Forelimb muscle (tissue), 1 donor: ENCODE measurements at regions not wholly inside any gene's neighbourhood (a gene's known extent, or its start where the extent isn't known, plus 50 kb on each side); places are given as distances from the start of the nearest gene placed in this dataset.

Experiments
- DNase-seq: peaks from one replicate; pipeline ENCODE4 v3.0.0-alpha.2; 2013; ENCODE audit warnings: low read depth

DNA sequence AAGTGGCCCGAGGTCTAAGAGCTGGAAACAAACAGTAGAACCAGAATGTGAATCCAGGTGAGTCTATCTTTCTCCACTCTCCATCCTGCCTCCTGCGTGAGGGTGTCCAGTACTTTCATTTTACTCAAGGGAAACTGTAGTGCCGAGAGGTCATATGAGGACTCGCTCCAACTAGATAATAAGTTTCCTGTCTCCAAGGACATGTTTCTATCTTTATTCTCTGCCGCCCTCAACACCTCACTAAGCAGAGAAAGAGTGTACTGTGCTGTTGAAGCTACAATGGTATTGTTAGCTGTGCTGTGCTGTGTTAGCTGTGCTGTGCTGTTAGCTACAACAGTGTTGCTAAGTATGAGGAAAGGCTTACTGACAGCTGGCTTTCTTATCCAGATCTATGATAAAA is 137.9 kb upstream of the COL8A1 start:
- DNase-seq = no peak

DNA sequence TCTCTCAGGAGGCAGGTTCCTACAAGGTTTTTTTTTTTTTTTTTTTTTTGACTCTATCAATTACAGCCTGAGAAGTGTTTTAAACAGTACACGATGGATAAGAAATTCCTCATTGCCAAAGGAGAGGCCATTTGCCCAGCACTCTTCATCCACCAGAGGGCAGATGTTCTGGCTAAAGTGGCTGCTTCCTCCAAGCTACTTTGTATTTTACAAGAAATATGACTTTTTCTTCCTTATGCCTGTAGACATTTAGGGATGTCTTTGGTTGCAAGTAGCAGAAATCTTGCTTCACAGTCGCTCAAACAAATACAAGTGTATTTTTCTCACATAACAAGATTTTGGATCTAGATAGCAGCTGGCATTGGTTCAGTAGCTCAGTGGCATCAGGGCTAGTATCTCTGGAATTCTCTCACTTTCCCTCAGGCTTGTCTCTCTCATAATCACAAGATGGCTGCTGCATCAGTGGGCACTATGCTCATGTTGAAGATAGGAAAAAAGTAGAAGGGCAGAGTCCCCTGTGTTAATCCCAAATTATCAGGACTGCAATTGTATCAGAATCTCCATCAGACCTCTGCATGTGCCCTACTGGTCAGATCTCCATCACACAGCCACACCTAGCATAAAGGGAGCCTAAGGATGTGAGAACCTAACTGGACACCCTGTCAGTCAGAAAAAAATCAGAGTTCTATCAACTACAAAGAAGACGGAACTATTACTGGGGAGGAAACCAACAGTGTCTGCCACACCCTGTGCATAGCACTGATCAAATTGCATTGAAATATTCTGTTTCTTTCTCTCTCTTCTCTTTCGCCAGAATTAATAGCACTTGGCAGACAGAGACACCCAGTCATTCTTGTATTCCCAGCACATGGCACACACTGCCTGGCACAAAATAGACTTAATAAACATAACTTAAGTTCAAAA is 138.9 kb upstream of the COL8A1 start:
- no peak for DNase-seq

DNA sequence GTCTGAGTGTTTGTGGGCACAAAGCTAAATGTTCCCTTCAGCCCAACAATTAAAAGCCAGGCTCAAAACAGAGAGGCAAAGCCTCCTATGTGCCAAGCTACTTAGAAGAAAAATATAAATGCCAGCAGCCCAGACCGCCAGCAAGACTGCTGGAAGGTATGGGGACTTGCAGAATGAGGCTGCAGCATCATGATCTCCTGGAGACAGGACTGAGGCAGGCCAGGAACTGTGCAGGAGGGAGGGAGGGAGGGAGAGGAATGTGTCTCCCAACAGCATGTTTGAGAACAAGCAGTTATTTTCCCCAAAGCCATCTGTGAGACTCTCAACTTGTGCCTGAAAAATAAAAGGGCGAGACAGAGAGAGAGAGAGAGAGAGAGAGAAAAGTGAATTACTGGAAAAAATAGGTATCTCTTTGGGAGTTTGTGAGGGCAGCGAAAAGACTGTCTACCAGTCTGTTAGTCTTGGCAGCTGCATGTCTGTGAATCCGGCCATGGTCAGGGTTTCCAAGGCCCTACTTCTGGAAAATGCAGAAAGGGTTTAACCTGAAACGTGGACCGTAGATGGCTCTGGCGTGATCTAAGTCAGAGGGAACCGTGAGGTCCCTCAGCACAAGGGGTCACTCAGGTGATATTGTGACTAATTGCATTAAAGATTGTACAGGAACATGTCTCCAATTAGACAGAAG is 139.7 kb upstream of the COL8A1 start:
- DNase-seq = no peak

DNA sequence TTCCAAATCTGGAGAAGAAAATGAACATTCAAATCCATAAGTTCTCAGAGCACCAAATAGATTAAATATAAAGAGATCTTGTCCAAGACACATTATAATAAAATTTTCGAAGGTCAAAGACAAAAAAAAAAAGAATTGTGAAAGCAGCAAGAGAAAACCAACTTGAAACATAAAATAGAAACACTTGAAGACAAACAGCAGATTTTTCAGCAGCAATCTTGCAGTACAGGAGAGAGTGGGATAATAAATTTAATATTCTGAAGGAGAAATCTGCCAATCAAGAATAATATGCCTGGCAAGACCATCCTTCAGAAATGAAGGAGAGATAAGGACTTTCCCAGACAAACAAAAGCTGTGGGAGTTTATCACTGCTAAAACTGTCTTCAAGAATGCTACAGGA is 150.5 kb upstream of the COL8A1 start:
- no peak for DNase-seq

DNA sequence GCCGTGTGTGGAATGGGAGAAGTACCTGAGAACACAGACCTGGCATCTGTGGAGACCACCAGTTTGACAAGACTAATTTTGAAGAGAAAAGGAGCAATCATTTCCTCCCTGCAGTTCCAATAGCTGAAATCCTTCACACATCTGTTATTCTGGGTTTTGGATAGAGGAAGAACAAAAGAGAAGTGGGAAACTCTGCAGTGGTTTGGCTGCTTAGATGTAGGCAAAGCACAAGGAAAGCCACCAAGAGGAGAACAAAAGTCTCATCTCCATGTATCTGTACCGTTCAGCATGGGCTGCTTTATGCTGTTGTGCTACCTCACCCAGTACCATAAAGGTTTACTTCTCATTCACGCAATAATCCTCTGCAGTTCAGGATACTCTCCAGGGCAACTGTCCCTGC is 153.1 kb upstream of the COL8A1 start:
- DNase-seq = no peak

DNA sequence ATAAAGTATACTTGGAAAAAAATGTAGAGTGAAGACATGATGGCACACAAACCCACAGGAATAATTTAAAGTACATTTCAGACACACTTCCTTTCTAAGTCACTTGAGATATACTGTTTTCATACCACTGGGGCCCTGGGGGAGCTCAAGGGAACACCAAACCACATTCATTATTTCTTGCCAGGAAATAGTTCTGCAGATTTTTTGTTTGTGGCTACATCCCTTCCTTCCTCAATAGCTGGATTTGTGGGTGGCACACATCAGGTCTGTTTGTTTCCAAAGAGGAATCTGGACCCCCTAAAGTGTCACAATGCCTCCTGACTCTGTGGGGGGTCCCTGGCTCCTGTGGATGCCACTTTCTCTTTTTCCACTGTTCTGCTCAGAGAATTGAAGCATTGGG is 153.5 kb upstream of the COL8A1 start:
- no peak for DNase-seq

DNA sequence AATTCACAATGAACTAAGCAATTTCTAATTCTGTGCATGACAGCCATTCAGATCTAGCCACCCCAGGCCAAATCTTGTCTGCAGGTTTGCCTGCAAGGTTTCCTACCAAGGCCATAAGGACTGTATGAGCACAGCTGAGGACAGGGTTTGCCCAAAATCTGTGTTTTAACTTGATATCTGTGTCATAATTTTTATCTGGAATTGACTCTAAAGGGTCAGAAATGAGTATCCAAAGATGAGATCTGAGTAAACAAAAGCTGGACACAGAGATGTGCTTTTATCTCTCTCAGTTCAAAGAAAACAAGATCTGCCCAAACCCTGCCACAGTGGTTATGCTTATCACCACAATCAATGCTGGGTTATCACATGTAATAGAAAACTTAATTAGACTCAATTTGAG is 154.6 kb upstream of the COL8A1 start:
- DNase-seq = no peak

DNA sequence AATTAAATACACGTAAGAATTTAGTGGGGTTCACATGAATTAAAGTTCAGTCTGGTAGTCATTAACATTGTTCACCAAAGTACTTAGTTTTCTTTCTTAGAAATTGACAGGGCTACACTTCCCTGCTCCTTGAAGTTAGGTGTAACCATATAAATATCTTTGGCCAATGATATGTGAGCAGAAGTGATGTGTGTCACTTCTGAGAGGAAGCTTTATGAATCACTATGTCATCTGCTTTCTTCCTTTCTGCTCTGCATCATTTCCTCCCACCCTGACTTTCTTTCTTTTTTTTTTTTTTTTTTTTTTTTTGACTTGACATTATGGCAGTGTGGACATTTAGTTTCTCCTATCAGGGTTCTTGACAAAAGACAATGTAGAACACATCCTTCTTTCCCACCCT is 156.2 kb upstream of the COL8A1 start:
- no peak for DNase-seq

DNA sequence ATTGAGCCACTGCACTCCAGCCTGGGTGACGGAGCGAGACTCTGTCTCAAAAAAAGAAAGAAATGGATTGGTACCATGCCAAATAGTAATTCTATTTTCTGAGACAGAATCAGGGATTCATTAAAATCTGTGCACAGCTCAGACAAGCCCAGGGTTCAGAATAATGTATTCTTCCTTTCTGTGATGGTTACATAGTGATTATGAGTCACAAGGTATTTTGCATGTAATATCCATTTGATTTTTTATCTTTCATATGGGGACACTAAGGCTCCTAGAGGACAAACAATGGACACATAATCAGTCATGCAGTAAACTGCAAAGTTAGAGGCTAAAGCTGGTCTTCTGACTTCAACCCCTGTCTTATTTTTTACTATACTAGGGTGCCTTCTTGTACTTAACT is 156.8 kb upstream of the COL8A1 start:
- DNase-seq = no peak

DNA sequence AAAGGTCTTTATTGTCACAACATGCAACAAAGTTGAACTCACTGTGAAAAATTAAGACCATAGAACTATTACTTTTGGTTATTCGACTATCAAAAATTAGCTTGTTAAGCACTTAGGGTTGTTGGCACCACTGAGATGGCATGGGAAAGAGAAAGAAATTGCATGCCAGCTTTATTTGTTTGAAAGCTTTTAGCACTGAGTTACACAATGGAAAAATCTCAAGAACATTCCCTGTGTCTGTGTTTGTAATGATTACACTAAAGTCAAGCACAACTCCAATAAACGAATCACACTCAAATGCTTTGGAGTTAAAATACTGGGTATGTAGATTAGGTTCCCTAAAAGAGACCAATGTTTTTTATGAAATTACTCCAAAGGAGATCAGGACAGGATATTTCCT is 158.6 kb upstream of the COL8A1 start:
- DNase-seq = no peak

DNA sequence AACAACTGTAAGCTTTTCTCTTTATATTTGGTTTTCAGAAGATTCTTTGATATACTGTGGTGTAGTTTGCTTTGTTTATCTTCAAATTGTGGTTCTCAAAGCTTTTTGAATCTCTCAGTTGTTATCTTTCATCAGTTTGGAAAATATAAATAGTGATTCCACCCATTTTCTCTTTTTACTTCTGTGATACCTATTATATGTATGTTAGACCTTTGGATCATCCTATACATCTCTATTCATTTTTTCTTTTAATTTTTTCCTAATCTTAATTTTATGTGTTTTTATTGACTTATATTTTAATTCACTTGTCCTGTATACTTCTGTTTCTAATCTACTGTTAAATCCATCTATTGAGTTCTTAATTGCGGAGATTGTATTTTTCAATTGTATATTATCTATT is 160.7 kb upstream of the COL8A1 start:
- no peak for DNase-seq

DNA sequence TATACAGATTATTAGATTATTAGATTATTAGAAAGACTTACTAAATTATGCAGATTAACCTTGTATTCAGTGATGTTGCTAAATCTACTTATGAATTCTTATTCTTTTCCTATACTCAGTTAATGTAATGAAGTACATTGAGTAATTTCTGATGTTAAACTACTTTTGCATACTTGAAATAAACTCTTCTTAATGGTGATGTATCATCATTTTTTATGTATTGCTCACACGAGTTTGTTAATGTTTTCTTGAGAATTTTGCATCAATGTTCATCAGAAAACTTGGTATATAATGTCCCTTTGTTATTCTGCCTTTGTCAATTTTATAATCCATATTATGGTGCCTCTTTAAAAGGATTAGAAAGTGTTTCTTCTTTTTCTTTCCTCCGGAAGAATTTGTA is 163.2 kb upstream of the COL8A1 start:
- no peak for DNase-seq

DNA sequence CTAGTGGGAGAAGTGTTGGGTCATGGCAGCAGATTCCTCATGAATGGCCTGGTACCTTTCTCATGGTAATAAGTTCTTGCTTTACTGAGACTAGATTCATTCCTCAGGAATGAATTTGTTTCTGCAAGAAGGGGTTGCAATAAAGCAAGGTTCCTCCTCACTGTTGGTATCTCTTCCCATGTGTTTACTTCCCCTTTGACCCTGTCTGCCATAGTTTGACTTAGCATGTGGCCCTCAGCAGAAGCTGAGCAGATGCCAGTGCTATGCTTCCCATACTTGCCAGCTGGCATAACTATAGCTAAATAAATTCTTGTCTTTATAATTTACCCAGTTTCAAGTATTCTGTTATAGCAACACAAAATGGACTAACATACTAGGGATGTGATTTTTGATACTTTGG is 163.6 kb upstream of the COL8A1 start:
- DNase-seq = no peak

DNA sequence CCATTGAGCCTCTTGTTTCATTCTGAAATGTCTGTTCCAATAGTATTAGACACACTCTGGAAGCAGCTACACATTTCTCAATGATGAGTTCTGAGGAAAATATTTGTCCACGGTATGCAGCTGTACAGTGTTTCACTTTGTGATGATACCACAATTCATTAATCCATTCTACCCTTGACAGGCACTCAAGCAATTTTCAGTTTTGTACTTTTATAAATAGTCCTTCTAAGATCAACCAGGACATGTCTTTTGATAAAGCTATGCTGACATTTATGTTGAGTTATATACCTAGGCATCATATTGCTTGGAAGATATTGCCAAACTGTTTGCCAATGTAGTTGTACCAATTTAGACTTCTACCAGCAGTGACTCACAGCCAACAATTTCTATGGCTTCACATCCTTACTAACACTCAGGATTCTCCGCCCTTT is 165.1 kb upstream of the COL8A1 start:
- DNase-seq = no peak

DNA sequence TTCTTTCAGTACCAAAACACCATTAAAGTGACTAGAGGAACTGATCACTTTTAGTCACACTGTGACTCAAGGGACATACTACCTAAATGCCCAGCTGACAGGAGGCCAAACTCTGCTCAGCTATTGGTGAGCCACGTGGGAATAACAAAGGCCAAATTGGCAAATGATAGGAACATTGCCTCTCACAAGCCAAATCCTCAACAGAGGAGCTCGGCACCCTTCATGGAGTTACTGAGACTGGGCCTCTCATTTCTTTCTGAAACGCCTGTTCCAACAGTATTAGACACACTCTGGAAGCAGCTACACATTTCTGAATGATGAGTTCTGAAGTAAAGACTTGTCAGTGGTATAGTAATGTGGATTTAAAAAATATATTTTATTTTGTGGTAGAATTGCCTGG is 166.0 kb upstream of the COL8A1 start:
- DNase-seq = no peak

DNA sequence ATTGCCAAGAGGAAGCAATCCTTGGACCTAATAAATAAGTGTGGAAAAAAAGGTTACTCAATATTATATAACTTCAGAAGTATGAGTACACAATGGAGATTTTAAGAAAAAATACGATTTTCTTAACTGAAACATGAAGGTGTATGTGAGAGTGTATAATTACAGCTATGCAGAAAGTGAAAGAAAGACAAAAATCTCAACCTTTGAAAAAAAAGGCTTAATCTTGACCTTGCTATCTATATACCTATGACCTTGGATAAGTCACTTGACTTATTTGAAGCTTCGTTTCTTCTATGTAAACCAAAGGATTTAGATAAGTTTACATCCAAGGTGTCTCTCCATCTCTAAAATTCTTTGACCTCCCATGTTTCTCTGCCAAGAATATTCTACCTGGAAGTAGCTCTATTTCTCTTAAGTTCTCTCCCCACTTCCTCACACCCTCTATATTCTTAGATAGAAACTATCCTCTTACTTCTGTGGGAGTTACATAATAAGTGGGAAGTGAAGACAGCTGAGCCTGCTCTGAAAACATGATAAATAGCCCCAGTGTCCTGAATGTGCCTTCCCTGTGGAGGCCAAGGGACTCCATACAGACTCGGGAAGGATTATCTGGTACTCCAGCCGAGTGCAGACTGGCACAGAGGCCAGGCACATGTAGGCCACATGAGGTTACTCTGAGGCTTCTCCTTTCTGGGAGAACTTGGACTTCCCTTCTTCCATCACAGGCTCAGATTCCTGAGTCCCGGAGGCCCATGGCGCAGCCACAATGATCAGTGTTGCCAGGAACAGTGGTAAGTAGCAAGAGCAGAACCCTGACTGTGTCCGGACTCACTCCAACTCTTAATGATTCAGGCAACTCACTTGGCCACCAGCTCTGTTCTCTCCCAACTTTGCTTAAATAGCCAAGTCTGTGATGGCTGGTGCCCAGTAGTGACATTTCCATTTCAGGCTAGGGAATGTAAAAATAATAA is 166.8 kb upstream of the COL8A1 start:
- DNase-seq = no peak

DNA sequence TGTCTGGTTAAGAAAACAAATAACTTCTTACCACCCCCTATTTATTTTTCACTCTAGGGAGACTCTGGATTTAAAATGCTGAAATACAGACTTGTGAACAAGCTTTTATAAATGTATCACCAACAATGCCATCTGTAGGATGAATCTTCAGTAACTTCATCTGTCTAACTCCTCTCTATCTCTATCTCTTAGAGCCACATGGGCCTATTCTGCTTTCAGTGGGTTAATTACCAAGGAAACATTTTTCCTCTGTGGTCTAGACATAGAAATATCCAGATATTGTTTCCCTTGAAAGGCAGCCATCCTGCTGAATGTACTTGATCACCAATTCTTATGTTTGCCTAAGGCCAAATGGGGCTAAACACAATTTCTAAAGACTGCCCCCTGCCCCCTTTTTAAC is 167.6 kb upstream of the COL8A1 start:
- no peak for DNase-seq

DNA sequence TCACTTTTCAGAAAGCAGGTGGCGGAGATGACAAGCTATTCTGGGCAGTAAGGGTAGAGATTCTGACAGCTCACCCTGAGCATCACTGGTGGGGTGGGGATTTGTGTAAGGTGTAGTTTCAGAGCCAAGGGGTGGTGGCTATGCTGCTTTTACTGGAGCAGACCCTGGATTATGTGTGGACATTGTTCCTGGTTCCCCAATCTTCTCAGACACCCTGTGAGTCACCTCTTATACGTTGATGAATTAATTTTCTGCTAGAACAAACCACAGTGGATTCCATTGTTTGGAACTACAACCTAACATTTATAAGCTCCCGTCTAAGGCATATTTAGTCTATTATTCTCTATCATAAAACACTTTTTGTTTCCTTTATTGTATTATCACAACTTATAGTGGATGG is 169.5 kb upstream of the COL8A1 start:
- no peak for DNase-seq

DNA sequence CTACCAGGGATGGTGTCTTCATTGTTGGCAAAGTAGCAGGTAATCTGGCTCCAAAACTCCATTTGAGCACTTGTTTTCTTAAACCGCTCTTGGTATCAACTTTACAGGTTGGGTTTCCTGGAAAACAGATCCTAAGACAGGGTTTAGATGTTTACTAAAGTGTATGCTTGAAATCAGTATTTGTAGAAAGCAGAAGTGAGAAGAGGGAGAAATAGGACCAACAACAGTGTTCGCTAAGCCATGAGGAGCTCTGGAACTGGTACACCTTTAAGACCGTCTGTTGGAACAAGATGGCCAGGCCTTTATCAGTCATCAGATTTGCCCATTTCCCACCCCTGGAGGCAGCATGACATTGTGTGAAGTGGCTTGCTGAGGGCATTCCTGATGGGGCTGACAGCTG is 171.0 kb upstream of the COL8A1 start:
- no peak for DNase-seq

DNA sequence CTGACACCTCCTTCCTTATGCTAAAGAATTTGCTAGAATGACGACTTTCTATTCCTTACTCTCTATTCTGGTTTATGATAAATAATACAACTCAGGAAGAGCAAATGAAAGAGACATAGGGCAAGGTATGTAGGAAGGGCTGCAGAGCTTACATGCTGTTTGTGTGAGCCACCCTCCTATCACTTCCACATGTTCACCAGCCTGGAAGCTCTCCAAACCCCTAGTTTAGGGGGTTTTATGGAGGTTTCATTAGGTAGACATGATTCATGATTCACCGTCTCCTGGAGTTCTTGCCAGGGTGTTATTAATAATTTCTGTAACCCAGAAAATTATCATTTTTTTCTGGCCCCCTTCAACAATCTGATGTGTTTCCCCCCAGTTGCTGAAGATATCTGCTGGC is 172.1 kb upstream of the COL8A1 start:
- DNase-seq = no peak

DNA sequence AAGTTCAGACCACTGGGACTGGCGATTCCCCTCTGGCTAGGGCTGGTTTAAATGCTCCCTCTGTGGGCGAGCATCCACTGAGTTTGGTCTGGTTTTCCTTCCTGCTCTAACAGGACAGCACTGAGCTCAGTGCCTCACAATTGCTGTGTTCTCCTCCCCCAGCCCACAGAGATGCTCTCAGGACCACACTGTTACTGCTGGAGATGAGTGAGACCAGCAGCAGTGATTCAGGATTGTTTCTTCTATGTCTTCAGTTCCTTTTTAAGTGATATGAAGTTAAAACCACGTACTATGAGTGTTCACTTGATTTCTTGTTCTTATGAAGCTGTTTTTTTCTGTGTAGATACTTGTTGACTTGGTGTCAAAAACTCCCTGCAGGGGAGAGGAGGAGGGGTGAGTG is 180.4 kb upstream of the COL8A1 start:
- no peak for DNase-seq

DNA sequence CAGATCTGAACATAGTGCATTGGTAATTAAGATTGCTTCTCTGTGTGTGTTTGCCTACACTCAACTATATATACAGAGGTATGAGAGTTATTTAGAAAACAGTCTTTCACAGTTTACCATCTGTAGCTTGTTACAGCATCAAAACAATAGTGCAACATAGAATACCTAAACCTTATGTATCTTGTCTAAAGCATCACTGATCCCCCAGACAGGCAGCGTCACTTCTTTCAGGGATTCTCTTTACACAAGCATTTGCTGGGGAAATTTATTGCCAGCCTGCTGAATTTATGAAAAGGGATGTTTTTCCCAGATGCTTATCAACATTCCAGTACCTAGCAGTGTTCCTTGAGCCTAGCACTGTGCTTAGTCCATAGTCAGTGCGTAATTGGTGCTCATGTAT is 195.8 kb upstream of the COL8A1 start:
- no peak for DNase-seq
